B cell (primary cell): ENCODE measurements at regions not wholly inside any gene's neighbourhood (a gene's known extent, or its start where the extent isn't known, plus 50 kb on each side); places are given as distances from the start of the nearest gene placed in this dataset.

Experiments
- ATAC-seq: fragments of 200-7000 bp; cut with Tn5 transposase; one replicate; pipeline ENCODE4 v1.10.0; 2021; ENCODE audit warnings: low read depth, mild to moderate bottlenecking, moderate number of reproducible peaks, moderate library complexity
- CTCF ChIA-PET: fragments of 350-600 bp; sonication (Branson Sonifier 250); formaldehyde crosslinking; loops from one replicate; lab custom pipeline; 2021; ENCODE audit warnings: antibody characterized with exemption, inconsistent platforms; lab: Charles Lee
- POLR2A ChIA-PET: fragments of 350-600 bp; sonication (Branson Sonifier 250); formaldehyde crosslinking; loops from one replicate; lab custom pipeline; 2021; ENCODE audit warnings: antibody characterized with exemption; lab: Charles Lee
- DNase-seq: peaks from one replicate; pipeline ENCODE4 v3.0.0; 2013
- H2AFZ ChIP-seq: 2 replicates; pipeline ENCODE4 v1.6.1; 2012; ENCODE audit warnings: mild to moderate bottlenecking, low read depth, low read length; ENCODE audit not compliant: insufficient read depth, poor library complexity, severe bottlenecking
- H3K27ac ChIP-seq, 2 donors: 1 replicate in 1 of 2; 2 replicates in 1 of 2; pipeline ENCODE4 v1.5.1; 2012 to 2013; ENCODE audit warnings: low read length in 2 of 2, mild to moderate bottlenecking in 2 of 2, moderate library complexity in 1 of 2
- H3K27me3 ChIP-seq, 4 experiments: fragments of 200-600 bp in 1 of 4; sonication (generic) in 1 of 4; replicated peaks in 1 of 4; 1 replicate in 2 of 4; 2 replicates in 2 of 4; pipeline versions ENCODE4 v1.6.1 to v1.7.0; 2013 to 2016; ENCODE audit warnings: low read length in 3 of 4, mild to moderate bottlenecking in 2 of 4, mixed read lengths in 1 of 4, moderate library complexity in 1 of 4; ENCODE audit not compliant: insufficient read depth in 4 of 4, control insufficient read depth in 3 of 4; ENCODE audit errors: control extremely low read depth in 1 of 4
- H3K36me3 ChIP-seq, 2 experiments: replicated peaks in 1 of 2; 1 replicate in 1 of 2; 2 replicates in 1 of 2; pipeline versions ENCODE4 v1.6.1 to v1.7.1; 2013; ENCODE audit warnings: low read length in 1 of 2; ENCODE audit not compliant: insufficient read depth in 2 of 2, control insufficient read depth in 1 of 2; ENCODE audit errors: control extremely low read depth in 1 of 2, extremely low read depth in 1 of 2
- H3K4me1 ChIP-seq, 2 donors: fragments of 200-600 bp in 1 of 2; sonication (generic) in 1 of 2; 1 replicate in 1 of 2; 2 replicates in 1 of 2; pipeline versions ENCODE4 v1.5.1 to v1.6.1; 2013 to 2017; ENCODE audit warnings: low read length in 2 of 2; ENCODE audit not compliant: control insufficient read depth in 2 of 2, insufficient read depth in 2 of 2
- H3K4me2 ChIP-seq: replicated peaks from 2 replicates; pipeline ENCODE3; 2012; ENCODE audit warnings: mild to moderate bottlenecking, low read depth, low read length; ENCODE audit not compliant: poor library complexity, severe bottlenecking
- H3K4me3 ChIP-seq, 5 experiments: fragments of 200-600 bp in 1 of 5; sonication (generic) in 1 of 5; 1 replicate in 3 of 5; 2 replicates in 2 of 5; pipeline versions ENCODE4 v1.5.1 to v1.7.0; 2011 to 2016; ENCODE audit warnings: low read length in 4 of 5, mild to moderate bottlenecking in 4 of 5, low read depth in 2 of 5, control low read depth in 1 of 5, moderate library complexity in 1 of 5; ENCODE audit not compliant: insufficient read depth in 1 of 5; ENCODE audit errors: control extremely low read depth in 1 of 5, extremely low read depth in 1 of 5
- H3K79me2 ChIP-seq: fragments of 200-600 bp; sonication (generic); one replicate; pipeline ENCODE4 v1.6.0; 2016; ENCODE audit warnings: low read length; ENCODE audit not compliant: control insufficient read depth, insufficient read depth
- H3K9ac ChIP-seq: fragments of 200-600 bp; sonication (generic); 2 replicates; pipeline ENCODE4 v1.6.1; 2017; ENCODE audit warnings: mild to moderate bottlenecking, low read length, moderate library complexity
- H3K9me3 ChIP-seq, 3 donors: one replicate each; pipeline versions ENCODE4 v1.6.1 to v1.7.1; 2013; ENCODE audit warnings: low read length in 2 of 3; ENCODE audit not compliant: control insufficient read depth in 2 of 3, insufficient read depth in 1 of 3; ENCODE audit errors: control extremely low read depth in 1 of 3
- H4K20me1 ChIP-seq: 2 replicates; pipeline ENCODE4 v1.6.0; 2012; ENCODE audit warnings: mild to moderate bottlenecking, low read length; ENCODE audit not compliant: insufficient read depth, control insufficient read depth, poor library complexity, severe bottlenecking
- H3K27ac Mint-ChIP-seq: one replicate; pipeline ENCODE4 v1.8.0; 2021; ENCODE audit warnings: mixed read lengths
- H3K27me3 Mint-ChIP-seq: one replicate; pipeline ENCODE4 v1.8.0; 2021; ENCODE audit warnings: mixed read lengths
- H3K4me1 Mint-ChIP-seq: one replicate; pipeline ENCODE4 v1.8.0; 2021; ENCODE audit warnings: mixed read lengths
- H3K4me3 Mint-ChIP-seq: one replicate; pipeline ENCODE4 v1.8.0; 2021; ENCODE audit warnings: mixed read lengths
- H3K9me3 Mint-ChIP-seq: one replicate; pipeline ENCODE4 v1.8.0; 2022; ENCODE audit warnings: mixed read lengths; ENCODE audit not compliant: insufficient read depth
- EZH2 ChIP-seq: IDR thresholded peaks from 2 replicates; pipeline ENCODE4 v1.6.1; 2012; ENCODE audit warnings: borderline replicate concordance, low read depth, mild to moderate bottlenecking, moderate library complexity, low read length; ENCODE audit not compliant: insufficient read depth, poor library complexity, severe bottlenecking
- WGBS: methylation state at CpG from one replicate; pipeline ENCODE4 v1.1.5; 2013; ENCODE audit warnings: missing lambda C conversion rate; ENCODE audit not compliant: insufficient coverage; 5-methylcytosine and 5-hydroxymethylcytosine counted together
- intact Hi-C: fragments of 100-400 bp; cut with micrococcal nuclease; formaldehyde crosslinking; loops from one replicate; pipeline ENCODE4 v1.10.0; 2022
- TF ChIP-seq, protein P1 (sequence below): fragments of 200-600 bp; IDR thresholded peaks from one replicate; pipeline ENCODE4 v1.8.0; 2022; ENCODE audit warnings: antibody characterized with exemption, mild to moderate bottlenecking

DNA sequence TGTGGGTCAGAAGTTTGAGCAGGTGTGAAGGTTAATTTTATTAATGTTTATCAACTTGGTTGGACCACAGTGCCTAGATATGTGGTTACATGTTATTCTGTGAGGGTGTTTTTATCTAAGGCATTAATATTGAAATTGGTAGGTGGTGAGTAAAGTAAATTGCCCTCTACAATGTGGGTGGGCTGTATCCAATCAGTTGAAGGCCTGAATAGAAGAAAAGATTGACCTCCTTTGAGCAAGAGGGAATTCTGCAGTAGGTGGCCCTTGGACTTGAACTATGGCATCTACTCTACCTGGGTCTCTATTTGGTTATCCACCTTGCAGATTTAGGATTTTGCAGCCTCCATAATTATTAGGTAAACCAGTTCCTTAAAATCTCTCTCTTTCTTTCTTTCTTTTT lies 356.8 kb upstream of the EEF2KMT start:
- no peak overlapping the region for H3K27ac ChIP-seq
- ChIA-PET POLR2A (no interaction called here), CTCF (no interaction called here)
- no peaks in the 10 kb centered on the region for H3K4me1 ChIP-seq
- no peaks in the 10 kb centered on the region for H3K9me3 Mint-ChIP-seq
- no peak overlapping the region for H2AFZ ChIP-seq
- no peak overlapping the region for H3K9ac ChIP-seq
- H3K27me3 Mint-ChIP-seq: no peaks in the 10 kb centered on the region
- H3K27ac Mint-ChIP-seq: no peak overlapping the region
- H3K79me2 ChIP-seq: no peaks in the 10 kb centered on the region
- no peak overlapping the region for H3K4me3 ChIP-seq
- no peaks in the 10 kb centered on the region for H3K27me3 ChIP-seq
- no peaks in the 10 kb centered on the region for H4K20me1 ChIP-seq
- no peaks in the 10 kb centered on the region for H3K9me3 ChIP-seq
- no peak overlapping the region for H3K4me3 Mint-ChIP-seq
- no peaks in the 10 kb centered on the region for H3K36me3 ChIP-seq
- no peak for DNase-seq
- no peaks in the 10 kb centered on the region for H3K4me1 Mint-ChIP-seq
- no peak for TF ChIP-seq EZH2
- TF ChIP-seq, protein P1, sequence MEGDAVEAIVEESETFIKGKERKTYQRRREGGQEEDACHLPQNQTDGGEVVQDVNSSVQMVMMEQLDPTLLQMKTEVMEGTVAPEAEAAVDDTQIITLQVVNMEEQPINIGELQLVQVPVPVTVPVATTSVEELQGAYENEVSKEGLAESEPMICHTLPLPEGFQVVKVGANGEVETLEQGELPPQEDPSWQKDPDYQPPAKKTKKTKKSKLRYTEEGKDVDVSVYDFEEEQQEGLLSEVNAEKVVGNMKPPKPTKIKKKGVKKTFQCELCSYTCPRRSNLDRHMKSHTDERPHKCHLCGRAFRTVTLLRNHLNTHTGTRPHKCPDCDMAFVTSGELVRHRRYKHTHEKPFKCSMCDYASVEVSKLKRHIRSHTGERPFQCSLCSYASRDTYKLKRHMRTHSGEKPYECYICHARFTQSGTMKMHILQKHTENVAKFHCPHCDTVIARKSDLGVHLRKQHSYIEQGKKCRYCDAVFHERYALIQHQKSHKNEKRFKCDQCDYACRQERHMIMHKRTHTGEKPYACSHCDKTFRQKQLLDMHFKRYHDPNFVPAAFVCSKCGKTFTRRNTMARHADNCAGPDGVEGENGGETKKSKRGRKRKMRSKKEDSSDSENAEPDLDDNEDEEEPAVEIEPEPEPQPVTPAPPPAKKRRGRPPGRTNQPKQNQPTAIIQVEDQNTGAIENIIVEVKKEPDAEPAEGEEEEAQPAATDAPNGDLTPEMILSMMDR: no peak
- ATAC-seq: no peak
- intact Hi-C loops: no loop called here
- H3K4me2 ChIP-seq: no peak overlapping the region

DNA sequence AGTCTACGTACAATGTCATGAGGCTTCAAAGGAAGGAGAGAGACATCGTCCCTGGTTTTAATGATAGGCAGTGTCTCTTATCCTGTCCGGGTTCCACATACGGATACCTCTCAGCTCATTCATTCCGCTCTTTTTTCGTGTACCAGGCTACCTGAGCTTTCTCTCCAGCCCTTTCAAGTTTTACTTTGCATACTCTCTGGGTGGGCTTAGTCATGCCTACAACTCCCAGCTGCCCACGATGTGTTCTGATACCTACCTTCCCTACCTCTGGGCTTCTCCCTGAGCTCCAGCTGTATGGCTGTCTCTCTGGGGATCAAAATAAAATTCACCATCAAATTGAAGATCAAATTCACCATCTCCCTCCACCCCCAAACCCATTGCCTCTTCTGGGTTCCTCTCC lies 354.0 kb upstream of the EEF2KMT start:
- H3K4me1 ChIP-seq: no peaks in the 10 kb centered on the region
- no peaks in the 10 kb centered on the region for H3K79me2 ChIP-seq
- H4K20me1 ChIP-seq: no peaks in the 10 kb centered on the region
- ChIA-PET POLR2A (no interaction called here), CTCF (no interaction called here)
- no peak for DNase-seq
- no peak overlapping the region for H2AFZ ChIP-seq
- no peak for ATAC-seq
- no peak overlapping the region for H3K27ac ChIP-seq
- H3K4me3 ChIP-seq: no peak overlapping the region
- H3K4me3 Mint-ChIP-seq: no peak overlapping the region
- H3K4me2 ChIP-seq: no peak overlapping the region
- H3K27me3 Mint-ChIP-seq: no peaks in the 10 kb centered on the region
- intact Hi-C loops: no loop called here
- no peak for TF ChIP-seq EZH2
- TF ChIP-seq, protein P1: no peak
- H3K9me3 ChIP-seq: peaks cover 0 to 4% (median 0%) of the 10 kb centered on the region in 3 donors
- no peak overlapping the region for H3K9ac ChIP-seq
- H3K36me3 ChIP-seq: no peaks in the 10 kb centered on the region
- peaks cover 2% of the 10 kb centered on the region for H3K9me3 Mint-ChIP-seq
- 39% methylated on average over 5 of the region's 7 CpGs for WGBS
- H3K27ac Mint-ChIP-seq: no peak overlapping the region
- no peaks in the 10 kb centered on the region for H3K27me3 ChIP-seq
- no peaks in the 10 kb centered on the region for H3K4me1 Mint-ChIP-seq
